ENCODE measurements at regions not wholly inside any gene's neighbourhood (a gene's known extent, or its start where the extent isn't known, plus 50 kb on each side); places are given as distances from the start of the nearest gene placed in this dataset.
"Not testable (repeated sequence)": the region's sequence is repeated elsewhere in the genome, so short reads cannot be mapped to it uniquely, and the experiment has no call there.

DNA sequence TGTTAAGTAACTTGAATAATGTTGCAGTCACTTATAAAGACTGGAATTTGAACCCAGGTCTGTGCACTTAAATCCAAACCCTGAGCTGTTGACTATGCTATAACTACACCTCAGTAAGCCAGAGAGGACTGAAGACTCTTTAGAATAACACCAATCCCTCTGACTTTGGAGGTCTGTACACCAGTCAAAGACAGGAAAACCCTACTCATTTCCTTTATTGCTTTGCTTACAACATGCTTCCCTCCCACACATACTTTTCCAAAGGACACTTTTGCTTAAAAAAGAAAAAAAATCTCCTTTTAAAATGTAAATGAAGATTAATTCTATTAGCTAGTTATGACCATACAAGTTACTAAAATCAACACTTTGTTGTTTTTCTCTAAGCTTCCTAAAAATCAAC is 184.7 kb upstream of the KCTD7 start:
- ChIA-PET CTCF (interaction anchor here (0.9 kb wide), 1 partner anchor 30 kb away, joined by 3 read pairs; no protein-coding TSS in a partner anchor), POLR2A (no interaction called here)
- peaks cover 0 to 4% (median 0%) of the 10 kb centered on the region in 4 experiments for H3K36me3 ChIP-seq (ENCODE audit: control insufficient read depth in 4 of 4, insufficient read depth in 4 of 4, low read length in 3 of 4)
- peaks cover 0 to 21% (median 13%) of the 10 kb centered on the region in 4 experiments for H3K4me1 ChIP-seq (ENCODE audit: control extremely low read depth in 1 of 4, control insufficient read depth in 4 of 4, insufficient read depth in 4 of 4, low read length in 3 of 4)
- DNase-seq, result peak in 2 of 3 donors; percentile 15 to 28
- H3K9me3 ChIP-seq (ENCODE audit: control extremely low read depth in 1 of 5, control insufficient read depth in 4 of 5, insufficient read depth in 2 of 5, low read depth in 1 of 5, low read length in 4 of 5), result no peaks in the 10 kb centered on the region
- H3K4me3 ChIP-seq (ENCODE audit: control insufficient read depth in 1 of 7, extremely low read depth in 1 of 7, insufficient read depth in 4 of 7, low read depth in 2 of 7, low read length in 6 of 7), result no peak overlapping the region
- H3K27ac ChIP-seq (ENCODE audit: insufficient read depth in 1 of 2, low read depth in 1 of 2, low read length in 2 of 2, poor library complexity in 1 of 2, severe bottlenecking in 2 of 2), result no peak overlapping the region
- H3K27me3 ChIP-seq (replicated peaks in 2 of 5; ENCODE audit: control insufficient read depth in 4 of 5, insufficient read depth in 5 of 5, low read length in 4 of 5), result no peaks in the 10 kb centered on the region

DNA sequence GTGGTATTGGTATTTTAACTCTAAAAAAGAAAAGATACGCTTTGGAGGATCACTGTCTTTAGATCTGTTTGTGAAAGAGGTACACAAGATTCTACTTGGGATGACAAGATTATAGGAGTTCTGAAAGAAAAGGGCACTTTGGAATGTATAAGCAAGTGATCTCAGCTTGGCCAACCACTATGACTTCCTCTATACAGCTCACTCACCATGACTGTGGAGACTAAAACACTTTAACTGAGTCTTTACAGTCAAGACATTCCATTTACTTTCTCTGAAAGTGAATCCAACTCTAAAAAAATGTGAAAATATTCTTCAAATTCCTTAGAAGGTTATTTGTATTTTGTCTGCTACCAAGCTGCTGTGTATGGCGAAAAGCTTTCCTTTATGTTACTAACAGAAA is 181.7 kb upstream of the KCTD7 start:
- H3K9me3 ChIP-seq (ENCODE audit: control extremely low read depth in 1 of 5, control insufficient read depth in 4 of 5, insufficient read depth in 2 of 5, low read depth in 1 of 5, low read length in 4 of 5); H3K4me3 ChIP-seq (ENCODE audit: control insufficient read depth in 1 of 7, extremely low read depth in 1 of 7, insufficient read depth in 4 of 7, low read depth in 2 of 7, low read length in 6 of 7); H3K27ac ChIP-seq (ENCODE audit: insufficient read depth in 1 of 2, low read depth in 1 of 2, low read length in 2 of 2, poor library complexity in 1 of 2, severe bottlenecking in 2 of 2); CTCF ChIA-PET; H3K36me3 ChIP-seq (ENCODE audit: control insufficient read depth in 4 of 4, insufficient read depth in 4 of 4, low read length in 3 of 4); POLR2A ChIA-PET; H3K27me3 ChIP-seq (replicated peaks in 2 of 5; ENCODE audit: control insufficient read depth in 4 of 5, insufficient read depth in 5 of 5, low read length in 4 of 5); DNase-seq: not testable (repeated sequence)
- peaks cover 0 to 21% (median 13%) of the 10 kb centered on the region in 4 experiments for H3K4me1 ChIP-seq (ENCODE audit: control extremely low read depth in 1 of 4, control insufficient read depth in 4 of 4, insufficient read depth in 4 of 4, low read length in 3 of 4)
- WGBS (ENCODE audit: insufficient coverage), result 100% methylated on average over 1 of the region's 2 CpGs

DNA sequence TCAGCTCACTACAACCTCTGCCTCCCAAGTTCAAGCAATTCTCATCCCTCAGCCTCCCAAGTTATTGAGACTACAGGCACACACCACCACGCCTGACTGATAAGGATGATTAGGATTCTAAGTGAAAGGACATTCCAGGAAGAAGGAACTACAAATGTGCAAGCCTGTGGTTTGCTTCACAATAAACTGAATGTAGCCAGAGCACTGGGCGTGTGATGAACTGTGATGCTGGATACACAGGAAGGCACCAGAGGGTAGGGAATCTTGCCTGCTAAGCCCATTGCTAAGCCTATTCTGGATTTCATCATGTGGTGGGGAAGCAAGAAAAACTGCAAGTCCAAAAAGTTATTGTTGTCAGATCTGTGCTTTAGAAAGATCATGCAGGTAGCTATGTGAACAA is 177.9 kb upstream of the KCTD7 start:
- CTCF ChIA-PET, POLR2A ChIA-PET: not testable (repeated sequence)

DNA sequence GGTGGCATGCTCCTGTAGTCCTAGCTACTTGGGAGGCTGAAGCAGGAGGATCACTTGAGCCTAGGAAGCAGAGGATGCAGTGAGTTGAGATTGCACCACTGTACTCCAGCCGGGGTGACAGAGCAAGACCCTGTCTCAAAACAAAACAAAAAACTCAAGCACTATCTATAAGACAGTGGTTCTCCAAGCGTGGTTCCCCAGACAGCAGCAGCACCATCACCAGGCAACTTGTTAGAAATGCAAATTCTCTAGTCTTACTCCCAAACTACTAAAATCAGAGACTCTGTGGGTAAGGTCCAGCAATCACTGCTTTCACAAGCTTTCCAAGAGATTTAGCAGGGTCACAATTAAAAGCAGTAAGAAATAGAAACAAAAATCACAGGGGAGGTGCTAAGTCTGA is 177.0 kb upstream of the KCTD7 start:
- H3K27me3 ChIP-seq (replicated peaks in 2 of 5; ENCODE audit: control insufficient read depth in 4 of 5, insufficient read depth in 5 of 5, low read length in 4 of 5); DNase-seq; H3K27ac ChIP-seq (ENCODE audit: insufficient read depth in 1 of 2, low read depth in 1 of 2, low read length in 2 of 2, poor library complexity in 1 of 2, severe bottlenecking in 2 of 2); POLR2A ChIA-PET; H3K36me3 ChIP-seq (ENCODE audit: control insufficient read depth in 4 of 4, insufficient read depth in 4 of 4, low read length in 3 of 4); H3K9me3 ChIP-seq (ENCODE audit: control extremely low read depth in 1 of 5, control insufficient read depth in 4 of 5, insufficient read depth in 2 of 5, low read depth in 1 of 5, low read length in 4 of 5); CTCF ChIA-PET; H3K4me3 ChIP-seq (ENCODE audit: control insufficient read depth in 1 of 7, extremely low read depth in 1 of 7, insufficient read depth in 4 of 7, low read depth in 2 of 7, low read length in 6 of 7): not testable (repeated sequence)
- H3K4me1 ChIP-seq (ENCODE audit: control extremely low read depth in 1 of 4, control insufficient read depth in 4 of 4, insufficient read depth in 4 of 4, low read length in 3 of 4), result peaks cover 0 to 15% (median 8%) of the 10 kb centered on the region in 4 experiments
- no CpG with 5 or more reads among the region's 2 CpGs for WGBS (ENCODE audit: insufficient coverage)

More for the DNA sequence above, 177.9 kb upstream of the KCTD7 start:
- WGBS (ENCODE audit: insufficient coverage), result 100% methylated on average over 2 of the region's 2 CpGs
- not testable (repeated sequence) for H3K4me3 ChIP-seq (ENCODE audit: control insufficient read depth in 1 of 7, extremely low read depth in 1 of 7, insufficient read depth in 4 of 7, low read depth in 2 of 7, low read length in 6 of 7); H3K9me3 ChIP-seq (ENCODE audit: control extremely low read depth in 1 of 5, control insufficient read depth in 4 of 5, insufficient read depth in 2 of 5, low read depth in 1 of 5, low read length in 4 of 5); DNase-seq; H3K36me3 ChIP-seq (ENCODE audit: control insufficient read depth in 4 of 4, insufficient read depth in 4 of 4, low read length in 3 of 4); H3K27ac ChIP-seq (ENCODE audit: insufficient read depth in 1 of 2, low read depth in 1 of 2, low read length in 2 of 2, poor library complexity in 1 of 2, severe bottlenecking in 2 of 2); H3K27me3 ChIP-seq (replicated peaks in 2 of 5; ENCODE audit: control insufficient read depth in 4 of 5, insufficient read depth in 5 of 5, low read length in 4 of 5)
- H3K4me1 ChIP-seq (ENCODE audit: control extremely low read depth in 1 of 4, control insufficient read depth in 4 of 4, insufficient read depth in 4 of 4, low read length in 3 of 4), result peaks cover 0 to 14% (median 6%) of the 10 kb centered on the region in 4 experiments

DNA sequence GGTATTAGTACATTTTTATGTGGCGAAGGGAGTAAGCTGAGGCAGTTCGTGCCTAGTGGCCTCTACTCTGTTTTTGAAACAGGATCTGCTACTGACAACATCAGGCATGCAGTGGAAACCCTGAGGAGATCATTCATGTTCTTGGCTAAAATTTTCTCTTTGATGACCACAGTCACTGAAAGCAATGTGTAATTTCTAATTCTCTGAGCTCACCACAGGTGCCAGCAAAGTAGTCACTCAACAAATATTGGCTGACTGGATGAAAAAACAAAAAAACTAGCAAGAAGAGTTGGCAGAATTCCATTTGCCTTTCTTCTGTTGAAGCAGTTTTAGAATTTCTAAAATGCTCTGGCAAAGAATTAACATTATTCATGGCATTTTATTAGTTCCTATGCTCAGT is 176.5 kb upstream of the KCTD7 start:
- no peak for DNase-seq
- Histone ChIP-seq H3K4me1 (ENCODE audit: control extremely low read depth in 1 of 4, control insufficient read depth in 4 of 4, insufficient read depth in 4 of 4, low read length in 3 of 4) (peaks cover 0 to 17% (median 8%) of the 10 kb centered on the region in 4 experiments), H3K36me3 (ENCODE audit: control insufficient read depth in 4 of 4, insufficient read depth in 4 of 4, low read length in 3 of 4) (peaks cover 0 to 7% (median 0%) of the 10 kb centered on the region in 4 experiments), H3K9me3 (ENCODE audit: control extremely low read depth in 1 of 5, control insufficient read depth in 4 of 5, insufficient read depth in 2 of 5, low read depth in 1 of 5, low read length in 4 of 5) (no peaks in the 10 kb centered on the region), H3K27ac (ENCODE audit: insufficient read depth in 1 of 2, low read depth in 1 of 2, low read length in 2 of 2, poor library complexity in 1 of 2, severe bottlenecking in 2 of 2) (no peak overlapping the region), H3K4me3 (ENCODE audit: control insufficient read depth in 1 of 7, extremely low read depth in 1 of 7, insufficient read depth in 4 of 7, low read depth in 2 of 7, low read length in 6 of 7) (no peak overlapping the region), H3K27me3 (replicated peaks in 2 of 5; ENCODE audit: control insufficient read depth in 4 of 5, insufficient read depth in 5 of 5, low read length in 4 of 5) (no peaks in the 10 kb centered on the region)
- CTCF ChIA-PET, result no interaction called here
- POLR2A ChIA-PET, result no interaction called here
- WGBS (ENCODE audit: insufficient coverage), result 100% methylated on average over 2 of the region's 2 CpGs

DNA sequence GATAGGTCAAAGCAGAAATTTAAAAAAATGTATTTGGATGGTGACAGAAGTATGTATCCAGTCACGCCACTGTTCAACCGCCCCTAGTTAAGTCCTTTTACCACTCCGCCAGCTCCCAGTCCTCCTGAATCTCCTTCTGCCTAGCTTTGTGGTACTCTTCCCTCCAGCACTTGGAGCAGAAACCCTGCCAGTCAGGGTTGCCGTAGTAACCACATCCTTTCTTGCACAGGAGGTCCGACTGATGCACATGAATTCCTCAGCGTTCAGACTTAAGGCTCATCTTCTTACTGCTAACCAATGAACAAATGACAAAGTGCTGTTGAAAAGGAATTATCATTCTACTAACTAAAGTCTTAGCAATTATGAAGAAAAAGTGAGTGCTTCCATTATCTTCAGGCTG is 175.3 kb upstream of the KCTD7 start:
- WGBS (ENCODE audit: insufficient coverage), result 100% methylated on average over 3 of the region's 6 CpGs
- Histone ChIP-seq H3K36me3 (ENCODE audit: control insufficient read depth in 4 of 4, insufficient read depth in 4 of 4, low read length in 3 of 4) (peaks cover 0 to 7% (median 0%) of the 10 kb centered on the region in 4 experiments), H3K27me3 (replicated peaks in 2 of 5; ENCODE audit: control insufficient read depth in 4 of 5, insufficient read depth in 5 of 5, low read length in 4 of 5) (no peaks in the 10 kb centered on the region), H3K9me3 (ENCODE audit: control extremely low read depth in 1 of 5, control insufficient read depth in 4 of 5, insufficient read depth in 2 of 5, low read depth in 1 of 5, low read length in 4 of 5) (no peaks in the 10 kb centered on the region), H3K4me1 (ENCODE audit: control extremely low read depth in 1 of 4, control insufficient read depth in 4 of 4, insufficient read depth in 4 of 4, low read length in 3 of 4) (peaks cover 0 to 20% (median 10%) of the 10 kb centered on the region in 4 experiments), H3K27ac (ENCODE audit: insufficient read depth in 1 of 2, low read depth in 1 of 2, low read length in 2 of 2, poor library complexity in 1 of 2, severe bottlenecking in 2 of 2) (no peak overlapping the region), H3K4me3 (ENCODE audit: control insufficient read depth in 1 of 7, extremely low read depth in 1 of 7, insufficient read depth in 4 of 7, low read depth in 2 of 7, low read length in 6 of 7) (no peak overlapping the region)
- DNase-seq, result no peak
- ChIA-PET POLR2A (no interaction called here), CTCF (no interaction called here)

DNA sequence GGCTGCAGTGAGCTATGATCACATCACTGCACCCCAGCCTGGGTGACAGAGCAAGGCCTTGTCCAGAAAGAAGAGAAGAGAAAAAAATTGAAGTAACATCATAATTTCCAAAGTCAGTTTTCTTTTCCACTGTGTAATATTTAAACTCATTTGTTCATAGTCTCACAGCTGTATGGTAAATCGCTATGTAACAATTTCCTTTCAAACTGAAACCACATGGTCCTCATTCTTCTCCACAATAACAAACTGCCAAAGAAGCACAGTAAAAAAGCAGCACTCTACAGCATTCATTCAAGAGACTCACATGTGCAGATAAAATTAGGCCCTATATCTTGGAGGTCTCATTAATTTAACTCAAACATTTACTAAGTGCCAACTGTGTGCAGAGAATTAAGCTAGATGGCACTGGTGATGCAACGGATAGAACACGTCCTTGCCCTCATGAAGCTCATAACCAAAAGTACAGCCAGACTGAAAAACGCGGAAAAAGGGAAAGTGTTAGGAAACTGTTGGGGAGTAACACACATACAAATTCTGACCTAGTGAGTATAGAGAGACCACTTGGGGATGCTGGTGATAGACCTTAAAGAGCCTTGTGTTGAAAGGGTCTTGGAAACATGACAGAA is 174.0 kb upstream of the KCTD7 start:
- H3K9me3 ChIP-seq (ENCODE audit: control extremely low read depth in 1 of 5, control insufficient read depth in 4 of 5, insufficient read depth in 2 of 5, low read depth in 1 of 5, low read length in 4 of 5), result no peaks in the 10 kb centered on the region
- H3K4me1 ChIP-seq (ENCODE audit: control extremely low read depth in 1 of 4, control insufficient read depth in 4 of 4, insufficient read depth in 4 of 4, low read length in 3 of 4), result peaks cover 0 to 33% (median 22%) of the 10 kb centered on the region in 4 experiments
- DNase-seq, result peak in 2 of 3 donors; percentile 50 to 68
- ChIA-PET CTCF (interaction anchor here (1.1 kb wide), 1 partner anchor 21 kb away, joined by 3 read pairs; no protein-coding TSS in a partner anchor), POLR2A (no interaction called here)
- H3K4me3 ChIP-seq (ENCODE audit: control insufficient read depth in 1 of 7, extremely low read depth in 1 of 7, insufficient read depth in 4 of 7, low read depth in 2 of 7, low read length in 6 of 7), result peak overlapping the region in 2 of 7 experiments; percentile 34 to 42
- WGBS (ENCODE audit: insufficient coverage), result 0% methylated on average over 1 of the region's 5 CpGs
- no peaks in the 10 kb centered on the region for H3K27me3 ChIP-seq (replicated peaks in 2 of 5; ENCODE audit: control insufficient read depth in 4 of 5, insufficient read depth in 5 of 5, low read length in 4 of 5)
- no peaks in the 10 kb centered on the region for H3K36me3 ChIP-seq (ENCODE audit: control insufficient read depth in 4 of 4, insufficient read depth in 4 of 4, low read length in 3 of 4)
- no peak overlapping the region for H3K27ac ChIP-seq (ENCODE audit: insufficient read depth in 1 of 2, low read depth in 1 of 2, low read length in 2 of 2, poor library complexity in 1 of 2, severe bottlenecking in 2 of 2)
